DMS153 (cell line): ENCODE measurements at regions not wholly inside any gene's neighbourhood (a gene's known extent, or its start where the extent isn't known, plus 50 kb on each side); places are given as distances from the start of the nearest gene placed in this dataset.
A peak's percentile ranks its signal among the peaks of the same experiment; 100 is the strongest.

Experiments used
- DNase-seq: peaks from one replicate; lab custom pipeline; 2025; lab: John Stamatoyannopoulos, UW

GRCh38 chr10:107616031-107616430, 451.5 kb upstream of the SORCS1 start:
- no peak for DNase-seq

GRCh38 chr10:107614939-107615685, 450.6 kb upstream of the SORCS1 start:
- DNase-seq: no peak

GRCh38 chr10:107611115-107611514, 446.6 kb upstream of the SORCS1 start:
- DNase-seq: peak; percentile 79

GRCh38 chr10:107589081-107589480, 424.6 kb upstream of the SORCS1 start:
- DNase-seq: no peak

GRCh38 chr10:107585630-107586029, 421.1 kb upstream of the SORCS1 start:
- no peak for DNase-seq

GRCh38 chr10:107583974-107584373, 419.5 kb upstream of the SORCS1 start:
- DNase-seq: no peak

- DNase-seq: no peak
These were observed 415.5 kb upstream of the SORCS1 start for GRCh38 chr10:107579970-107580369.

- DNase-seq: no peak
These were observed 412.7 kb upstream of the SORCS1 start for GRCh38 chr10:107577221-107577620.

- no peak for DNase-seq
These were observed 412.2 kb upstream of the SORCS1 start for GRCh38 chr10:107576746-107577145.

- DNase-seq: no peak
These were observed 400.5 kb upstream of the SORCS1 start for GRCh38 chr10:107565014-107565413.

- no peak for DNase-seq
These were observed 396.7 kb upstream of the SORCS1 start for GRCh38 chr10:107561136-107561650.

- no peak for DNase-seq
These were observed 393.4 kb upstream of the SORCS1 start for GRCh38 chr10:107557916-107558315.

GRCh38 chr10:107554333-107554732, 389.8 kb upstream of the SORCS1 start:
- no peak for DNase-seq

- no peak for DNase-seq
These were observed 389.0 kb upstream of the SORCS1 start for GRCh38 chr10:107553470-107553869.

GRCh38 chr10:107552963-107553362, 388.5 kb upstream of the SORCS1 start:
- no peak for DNase-seq

- no peak for DNase-seq
These were observed 383.8 kb upstream of the SORCS1 start for GRCh38 chr10:107548301-107548700.

- no peak for DNase-seq
These were observed 382.5 kb upstream of the SORCS1 start for GRCh38 chr10:107546986-107547385.

- no peak for DNase-seq
These were observed 381.8 kb upstream of the SORCS1 start for GRCh38 chr10:107546284-107546683.

GRCh38 chr10:107545717-107546116, 381.2 kb upstream of the SORCS1 start:
- no peak for DNase-seq

- DNase-seq: no peak
These were observed 380.4 kb upstream of the SORCS1 start for GRCh38 chr10:107544706-107545520.

GRCh38 chr10:107542607-107543006, 378.1 kb upstream of the SORCS1 start:
- no peak for DNase-seq

GRCh38 chr10:107542016-107542415, 377.5 kb upstream of the SORCS1 start:
- no peak for DNase-seq

GRCh38 chr10:107540981-107541380, 376.5 kb upstream of the SORCS1 start:
- DNase-seq: no peak
